ENCODE measurements at regions not wholly inside any gene's neighbourhood (a gene's known extent, or its start where the extent isn't known, plus 50 kb on each side); places are given as distances from the start of the nearest gene placed in this dataset.

DNA sequence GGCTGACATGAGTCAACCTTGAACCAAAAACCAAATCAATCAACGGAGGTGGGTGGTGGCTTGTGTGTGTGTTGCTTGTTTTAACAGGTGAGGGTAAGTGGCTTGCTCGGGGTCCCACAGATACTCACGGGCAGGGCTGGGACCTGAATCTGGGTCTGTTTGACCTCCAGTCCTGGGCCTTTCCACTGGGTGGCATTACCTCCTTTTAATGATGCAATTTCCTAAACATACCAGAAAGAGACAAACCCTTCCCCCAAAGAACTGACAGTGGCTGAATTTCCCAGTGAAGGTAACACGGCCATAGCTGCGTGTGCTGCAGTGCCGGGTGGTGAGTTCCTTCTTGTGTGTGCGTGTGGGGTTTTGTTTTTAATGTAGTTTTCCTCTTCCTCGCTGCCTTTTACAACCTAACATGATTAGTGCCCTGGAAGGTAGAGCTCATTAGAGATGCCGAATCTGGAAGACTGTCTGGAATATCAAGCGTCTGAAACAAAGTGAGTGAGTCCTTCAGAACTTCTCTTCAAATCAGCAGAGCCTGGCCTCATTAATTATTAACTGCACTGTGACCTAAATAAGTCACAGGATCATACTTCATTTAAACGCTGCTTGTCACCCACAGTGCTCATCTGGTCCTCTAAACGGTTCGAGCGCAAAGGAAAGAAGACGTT is 166.1 kb upstream of the TCERG1L start:
- TF ChIP-seq, protein P1, sequence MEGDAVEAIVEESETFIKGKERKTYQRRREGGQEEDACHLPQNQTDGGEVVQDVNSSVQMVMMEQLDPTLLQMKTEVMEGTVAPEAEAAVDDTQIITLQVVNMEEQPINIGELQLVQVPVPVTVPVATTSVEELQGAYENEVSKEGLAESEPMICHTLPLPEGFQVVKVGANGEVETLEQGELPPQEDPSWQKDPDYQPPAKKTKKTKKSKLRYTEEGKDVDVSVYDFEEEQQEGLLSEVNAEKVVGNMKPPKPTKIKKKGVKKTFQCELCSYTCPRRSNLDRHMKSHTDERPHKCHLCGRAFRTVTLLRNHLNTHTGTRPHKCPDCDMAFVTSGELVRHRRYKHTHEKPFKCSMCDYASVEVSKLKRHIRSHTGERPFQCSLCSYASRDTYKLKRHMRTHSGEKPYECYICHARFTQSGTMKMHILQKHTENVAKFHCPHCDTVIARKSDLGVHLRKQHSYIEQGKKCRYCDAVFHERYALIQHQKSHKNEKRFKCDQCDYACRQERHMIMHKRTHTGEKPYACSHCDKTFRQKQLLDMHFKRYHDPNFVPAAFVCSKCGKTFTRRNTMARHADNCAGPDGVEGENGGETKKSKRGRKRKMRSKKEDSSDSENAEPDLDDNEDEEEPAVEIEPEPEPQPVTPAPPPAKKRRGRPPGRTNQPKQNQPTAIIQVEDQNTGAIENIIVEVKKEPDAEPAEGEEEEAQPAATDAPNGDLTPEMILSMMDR (IDR thresholded peaks at IDR 0.05): no peak
- TF ChIP-seq POLR2A (IDR thresholded peaks at IDR 0.05; ENCODE audit: low read depth) (no peak), EP300 (IDR thresholded peaks at IDR 0.05) (no peak)
